Kidney (tissue), 13 donors: ENCODE measurements at regions not wholly inside any gene's neighbourhood (a gene's known extent, or its start where the extent isn't known, plus 50 kb on each side); places are given as distances from the start of the nearest gene placed in this dataset.

Experiments used
- DNase-seq, 5 donors: peaks; one replicate each; pipeline ENCODE4 v3.0.0-alpha.2; 2013 to 2020
- FAIRE-seq: peaks from 2 replicates; lab custom pipeline; 2012; peaks lifted over from hg19 to GRCh38; lab: Jason Lieb, UNC
- H3K27ac ChIP-seq, 2 donors: one replicate each; pipeline ENCODE4 v1.7.0; 2013; ENCODE audit warnings: low read depth in 2 of 2, low read length in 2 of 2, inconsistent platforms in 1 of 2
- H3K27me3 ChIP-seq: one replicate; pipeline ENCODE4 v1.7.1; 2013; ENCODE audit warnings: low read length, inconsistent platforms; ENCODE audit not compliant: control insufficient read depth, insufficient read depth
- H3K36me3 ChIP-seq, 3 donors: one replicate each; pipeline versions ENCODE4 v1.7.0 to v1.7.1; 2013; ENCODE audit warnings: low read length in 3 of 3, control low read depth in 1 of 3, inconsistent platforms in 1 of 3; ENCODE audit not compliant: insufficient read depth in 3 of 3, control insufficient read depth in 2 of 3
- H3K4me1 ChIP-seq, 3 donors: one replicate each; pipeline versions ENCODE4 v1.7.0 to v1.7.1; 2013; ENCODE audit warnings: low read length in 3 of 3, inconsistent platforms in 1 of 3, low read depth in 1 of 3; ENCODE audit not compliant: control insufficient read depth in 2 of 3, insufficient read depth in 2 of 3
- H3K4me3 ChIP-seq, 3 donors: one replicate each; pipeline versions ENCODE4 v1.7.0 to v1.8.1; 2013; ENCODE audit warnings: low read length in 3 of 3, control low read depth in 1 of 3, inconsistent platforms in 1 of 3
- H3K9ac ChIP-seq, 3 donors: one replicate each; pipeline versions ENCODE4 v1.7.0 to v1.7.1; 2013; ENCODE audit warnings: low read length in 3 of 3, control low read depth in 1 of 3, inconsistent platforms in 1 of 3
- H3K9me3 ChIP-seq, 3 donors: one replicate each; pipeline versions ENCODE4 v1.7.0 to v1.7.1; 2013; ENCODE audit warnings: low read length in 3 of 3, control low read depth in 1 of 3, inconsistent platforms in 1 of 3; ENCODE audit not compliant: control insufficient read depth in 2 of 3, insufficient read depth in 1 of 3
- intact Hi-C: fragments of 100-400 bp; cut with DNase I; formaldehyde crosslinking; loops from one replicate; pipeline ENCODE4 v1.11.1; 2022
- TF ChIP-seq, protein P1 (sequence below): IDR thresholded peaks from 3 replicates; pipeline ENCODE4 v1.5.1; 2012; ENCODE audit warnings: mild to moderate bottlenecking, moderate library complexity, borderline replicate concordance; ENCODE audit not compliant: insufficient read depth; ENCODE audit errors: extremely low read depth
- donor health status: control.
- donor health status: control.
- donor health status: control.
- donor health status: control.
- donor health status: control.
- donor health status: DM: yes; HTN: yes; CAD: no.
- donor health status: Normal renal cell carcinoma (clear cell type).

GRCh38 chr2:151053661-151053990 is 208.0 kb downstream of the RBM43 start:
- Histone ChIP-seq H3K4me3 (no peak overlapping the region), H3K4me1 (no peaks in the 10 kb centered on the region), H3K9ac (no peak overlapping the region), H3K27ac (no peak overlapping the region), H3K27me3 (no peaks in the 10 kb centered on the region), H3K36me3 (no peaks in the 10 kb centered on the region), H3K9me3 (no peaks in the 10 kb centered on the region)
- TF ChIP-seq, protein P1, sequence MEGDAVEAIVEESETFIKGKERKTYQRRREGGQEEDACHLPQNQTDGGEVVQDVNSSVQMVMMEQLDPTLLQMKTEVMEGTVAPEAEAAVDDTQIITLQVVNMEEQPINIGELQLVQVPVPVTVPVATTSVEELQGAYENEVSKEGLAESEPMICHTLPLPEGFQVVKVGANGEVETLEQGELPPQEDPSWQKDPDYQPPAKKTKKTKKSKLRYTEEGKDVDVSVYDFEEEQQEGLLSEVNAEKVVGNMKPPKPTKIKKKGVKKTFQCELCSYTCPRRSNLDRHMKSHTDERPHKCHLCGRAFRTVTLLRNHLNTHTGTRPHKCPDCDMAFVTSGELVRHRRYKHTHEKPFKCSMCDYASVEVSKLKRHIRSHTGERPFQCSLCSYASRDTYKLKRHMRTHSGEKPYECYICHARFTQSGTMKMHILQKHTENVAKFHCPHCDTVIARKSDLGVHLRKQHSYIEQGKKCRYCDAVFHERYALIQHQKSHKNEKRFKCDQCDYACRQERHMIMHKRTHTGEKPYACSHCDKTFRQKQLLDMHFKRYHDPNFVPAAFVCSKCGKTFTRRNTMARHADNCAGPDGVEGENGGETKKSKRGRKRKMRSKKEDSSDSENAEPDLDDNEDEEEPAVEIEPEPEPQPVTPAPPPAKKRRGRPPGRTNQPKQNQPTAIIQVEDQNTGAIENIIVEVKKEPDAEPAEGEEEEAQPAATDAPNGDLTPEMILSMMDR, result no peak
- FAIRE-seq (no peak), DNase-seq (no peak)
- intact Hi-C loops, result no loop called here

GRCh38 chr2:151052850-151053660 is 208.6 kb downstream of the RBM43 start:
- no peaks in the 10 kb centered on the region for H3K36me3 ChIP-seq
- H3K9ac ChIP-seq, result no peak overlapping the region
- H3K27ac ChIP-seq, result no peak overlapping the region
- DNase-seq, result no peak
- H3K4me1 ChIP-seq, result no peaks in the 10 kb centered on the region
- intact Hi-C loops, result no loop called here
- no peaks in the 10 kb centered on the region for H3K9me3 ChIP-seq
- TF ChIP-seq, protein P1, result no peak
- FAIRE-seq, result no peak
- no peaks in the 10 kb centered on the region for H3K27me3 ChIP-seq
- no peak overlapping the region for H3K4me3 ChIP-seq

DNA sequence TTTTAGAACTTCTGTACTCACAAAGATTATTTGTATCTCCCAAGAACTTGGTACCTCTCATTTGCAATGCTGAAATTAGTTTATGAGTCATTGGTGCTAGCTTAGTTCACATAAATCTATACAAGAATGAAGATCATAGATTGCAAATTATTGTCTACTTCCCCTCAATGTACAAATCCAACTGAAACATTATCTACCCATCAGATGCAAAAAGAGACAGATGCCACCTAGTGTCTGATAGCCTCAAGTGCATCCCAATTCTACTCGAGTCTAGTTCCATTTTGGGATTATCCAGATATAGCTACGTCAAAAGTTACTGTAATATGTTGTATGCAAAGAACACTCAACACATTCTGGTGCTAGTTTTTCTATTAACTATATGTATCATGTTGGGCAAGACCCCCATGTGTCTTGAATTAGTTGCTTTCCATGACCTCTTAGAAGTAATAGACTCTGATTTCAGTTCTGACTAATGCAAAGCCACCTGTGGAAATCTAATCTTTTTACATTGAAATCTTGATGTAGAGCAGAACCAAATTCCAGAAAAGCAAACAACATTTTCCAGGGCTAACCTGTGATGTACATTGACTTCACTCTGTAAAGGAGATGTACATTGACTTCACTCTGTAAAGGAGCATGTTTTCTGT is 210.0 kb downstream of the RBM43 start:
- H3K9ac ChIP-seq, result no peak overlapping the region
- H3K36me3 ChIP-seq, result no peaks in the 10 kb centered on the region
- TF ChIP-seq, protein P1, result peak; percentile 66
- intact Hi-C loops, result no loop called here
- H3K9me3 ChIP-seq, result no peaks in the 10 kb centered on the region
- peak; percentile 94 for FAIRE-seq
- no peak overlapping the region for H3K27ac ChIP-seq
- no peaks in the 10 kb centered on the region for H3K4me1 ChIP-seq
- peak in 2 of 5 donors; percentile 26 to 50 for DNase-seq
- no peaks in the 10 kb centered on the region for H3K27me3 ChIP-seq
- H3K4me3 ChIP-seq, result no peak overlapping the region
